22Rv1 (cell line): ENCODE measurements at regions not wholly inside any gene's neighbourhood (a gene's known extent, or its start where the extent isn't known, plus 50 kb on each side); places are given as distances from the start of the nearest gene placed in this dataset.

Experiments
- H3K27ac ChIP-seq: fragments of 450-650 bp; 2 replicates; pipeline ENCODE4 v1.5.1; 2017
- CTCF ChIP-seq: fragments of 450-650 bp; IDR thresholded peaks from 2 replicates; pipeline ENCODE4 v1.5.1; 2017; ENCODE audit warnings: mild to moderate bottlenecking
- ZFX ChIP-seq: fragments of 450-650 bp; IDR thresholded peaks from 2 replicates; pipeline ENCODE4 v1.6.1; 2017; ENCODE audit warnings: antibody characterized with exemption, borderline replicate concordance

GRCh38 chr14:86604561-86604960, 1074.6 kb downstream of the FLRT2 start:
- no peak for TF ChIP-seq ZFX
- TF ChIP-seq CTCF, result no peak
- no peak overlapping the region for H3K27ac ChIP-seq

- TF ChIP-seq ZFX, result no peak
- no peak for TF ChIP-seq CTCF
- H3K27ac ChIP-seq, result no peak overlapping the region
Measured at GRCh38 chr14:86602263-86602662, 1072.3 kb downstream of the FLRT2 start.

- TF ChIP-seq CTCF (no peak), ZFX (no peak)
- H3K27ac ChIP-seq, result no peak overlapping the region
Measured at GRCh38 chr14:86601813-86602212, 1071.9 kb downstream of the FLRT2 start.

GRCh38 chr14:86597279-86597678, 1067.3 kb downstream of the FLRT2 start:
- TF ChIP-seq ZFX (no peak), CTCF (no peak)
- no peak overlapping the region for H3K27ac ChIP-seq

GRCh38 chr14:86596024-86596423, 1066.1 kb downstream of the FLRT2 start:
- no peak overlapping the region for H3K27ac ChIP-seq
- TF ChIP-seq CTCF (no peak), ZFX (no peak)

GRCh38 chr14:86575141-86575540, 1045.2 kb downstream of the FLRT2 start:
- no peak overlapping the region for H3K27ac ChIP-seq
- TF ChIP-seq ZFX, result no peak
- no peak for TF ChIP-seq CTCF

- TF ChIP-seq ZFX (no peak), CTCF (no peak)
- H3K27ac ChIP-seq, result no peak overlapping the region
Measured at GRCh38 chr14:86574778-86575129, 1044.8 kb downstream of the FLRT2 start.
